Parathyroid adenoma (tissue), 2 donors: ENCODE measurements at regions not wholly inside any gene's neighbourhood (a gene's known extent, or its start where the extent isn't known, plus 50 kb on each side); places are given as distances from the start of the nearest gene placed in this dataset.
"Not testable (repeated sequence)": the region's sequence is repeated elsewhere in the genome, so short reads cannot be mapped to it uniquely, and the experiment has no call there.

Source experiments
- H2AFZ ChIP-seq: fragments of 300-600 bp; sonication (generic); one replicate; pipeline ENCODE4 v1.7.0; 2017; ENCODE audit warnings: antibody characterized with exemption, mild to moderate bottlenecking
- H3K27ac ChIP-seq: fragments of 300-600 bp; sonication (generic); one replicate; pipeline ENCODE4 v1.7.0; 2017
- H3K27me3 ChIP-seq: fragments of 300-600 bp; sonication (generic); one replicate; pipeline ENCODE4 v1.7.0; 2017; ENCODE audit warnings: low read length; ENCODE audit not compliant: control insufficient read depth, insufficient read depth
- H3K36me3 ChIP-seq: fragments of 300-600 bp; sonication (generic); one replicate; pipeline ENCODE4 v1.7.0; 2017; ENCODE audit warnings: low read length; ENCODE audit not compliant: control insufficient read depth, insufficient read depth
- H3K4me1 ChIP-seq: fragments of 300-600 bp; sonication (generic); one replicate; pipeline ENCODE4 v1.7.0; 2017; ENCODE audit warnings: control low read depth
- H3K4me2 ChIP-seq: fragments of 300-600 bp; sonication (generic); one replicate; pipeline ENCODE4 v1.7.0; 2017; ENCODE audit warnings: low read length
- H3K4me3 ChIP-seq: fragments of 300-600 bp; sonication (generic); one replicate; pipeline ENCODE4 v1.7.0; 2017; ENCODE audit warnings: low read depth, low read length
- H3K79me2 ChIP-seq: fragments of 300-600 bp; sonication (generic); one replicate; pipeline ENCODE4 v1.7.0; 2017; ENCODE audit warnings: control low read depth
- H3K9ac ChIP-seq: fragments of 300-600 bp; sonication (generic); one replicate; pipeline ENCODE4 v1.7.0; 2017; ENCODE audit warnings: mild to moderate bottlenecking
- H3K9me3 ChIP-seq: fragments of 300-600 bp; sonication (generic); one replicate; pipeline ENCODE4 v1.7.0; 2017; ENCODE audit warnings: low read length; ENCODE audit not compliant: control insufficient read depth
- CTCF ChIP-seq: fragments of 300-600 bp; sonication (generic); IDR thresholded peaks from one replicate; pipeline ENCODE4 v1.7.0; 2017; ENCODE audit warnings: antibody characterized with exemption, mild to moderate bottlenecking
- donor health status: primary hyperparathyroidism.

- Histone ChIP-seq H3K27ac (no peak overlapping the region), H3K79me2 (no peaks in the 10 kb centered on the region), H2AFZ (no peak overlapping the region), H3K9ac (no peak overlapping the region), H3K9me3 (no peaks in the 10 kb centered on the region), H3K36me3 (no peaks in the 10 kb centered on the region), H3K27me3 (no peaks in the 10 kb centered on the region), H3K4me2 (no peak overlapping the region), H3K4me3 (no peak overlapping the region), H3K4me1 (no peaks in the 10 kb centered on the region)
- TF ChIP-seq CTCF = no peak
Measured at GRCh38 chr4:59770601-59771264, 1429.4 kb upstream of the ADGRL3 start.

- no peaks in the 10 kb centered on the region for H3K4me1 ChIP-seq
- no peak for TF ChIP-seq CTCF
- H3K4me3 ChIP-seq = no peak overlapping the region
- H3K9ac ChIP-seq = no peak overlapping the region
- H2AFZ ChIP-seq = no peak overlapping the region
- no peaks in the 10 kb centered on the region for H3K36me3 ChIP-seq
- H3K27ac ChIP-seq = no peak overlapping the region
- no peak overlapping the region for H3K4me2 ChIP-seq
- no peaks in the 10 kb centered on the region for H3K27me3 ChIP-seq
- H3K79me2 ChIP-seq = no peaks in the 10 kb centered on the region
- H3K9me3 ChIP-seq = no peaks in the 10 kb centered on the region
Measured at GRCh38 chr4:59772641-59773139, 1427.4 kb upstream of the ADGRL3 start.

GRCh38 chr4:59780271-59780670 lies 1419.9 kb upstream of the ADGRL3 start:
- not testable (repeated sequence) for H3K9me3 ChIP-seq, H3K4me3 ChIP-seq, H3K4me2 ChIP-seq, H3K79me2 ChIP-seq, H3K27me3 ChIP-seq, H3K9ac ChIP-seq, H3K27ac ChIP-seq, H3K36me3 ChIP-seq, H2AFZ ChIP-seq, H3K4me1 ChIP-seq

DNA sequence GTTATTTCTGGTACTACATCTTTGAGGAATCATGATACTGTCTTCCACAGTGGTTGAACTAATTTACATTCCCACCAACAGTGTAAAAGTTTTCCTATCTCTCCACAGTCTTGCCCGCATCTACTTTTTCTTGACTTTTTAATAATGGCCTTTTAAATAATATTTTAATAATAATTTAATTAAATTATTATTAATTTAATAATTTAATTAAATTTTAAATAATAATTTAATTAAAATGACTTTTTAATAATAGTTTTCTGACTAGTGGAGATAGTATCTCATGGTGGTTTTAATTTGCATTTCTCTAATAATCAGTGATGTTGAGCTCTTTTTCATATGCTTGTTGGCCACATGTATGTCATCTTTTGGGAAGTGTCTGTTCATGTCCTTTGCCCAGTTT lies 1395.0 kb upstream of the ADGRL3 start:
- Histone ChIP-seq H3K27me3 (no peaks in the 10 kb centered on the region), H3K4me3 (no peak overlapping the region), H2AFZ (no peak overlapping the region), H3K36me3 (no peaks in the 10 kb centered on the region), H3K4me2 (no peak overlapping the region), H3K9ac (no peak overlapping the region), H3K79me2 (no peaks in the 10 kb centered on the region), H3K4me1 (no peaks in the 10 kb centered on the region), H3K27ac (no peak overlapping the region), H3K9me3 (no peaks in the 10 kb centered on the region)
- TF ChIP-seq CTCF = no peak

- Histone ChIP-seq H3K9me3 (no peaks in the 10 kb centered on the region), H3K27me3 (no peaks in the 10 kb centered on the region), H3K9ac (no peak overlapping the region), H3K79me2 (no peaks in the 10 kb centered on the region), H3K4me2 (no peak overlapping the region), H3K4me3 (no peak overlapping the region), H3K27ac (no peak overlapping the region), H2AFZ (no peak overlapping the region), H3K36me3 (no peaks in the 10 kb centered on the region), H3K4me1 (no peaks in the 10 kb centered on the region)
- no peak for TF ChIP-seq CTCF
Measured at GRCh38 chr4:59814402-59815010, 1385.6 kb upstream of the ADGRL3 start.
